Esophagus squamous epithelium (tissue), 4 donors: ENCODE measurements at regions not wholly inside any gene's neighbourhood (a gene's known extent, or its start where the extent isn't known, plus 50 kb on each side); places are given as distances from the start of the nearest gene placed in this dataset.

Experiments
- POLR2A ChIP-seq, 4 donors: fragments of 450-650 bp; IDR thresholded peaks; one replicate each; pipeline ENCODE4 v1.6.1; 2017; ENCODE audit warnings: antibody characterized with exemption in 4 of 4, mild to moderate bottlenecking in 4 of 4, moderate library complexity in 3 of 4
- TF ChIP-seq, protein P1 (sequence below), 6 experiments: fragments of 450-650 bp in 4 of 6; fragments of 200-600 bp in 2 of 6; sonication (generic) in 2 of 6; IDR thresholded peaks; one replicate each; pipeline ENCODE4 v1.5.1; 2016 to 2019; ENCODE audit warnings: antibody characterized with exemption in 6 of 6, mild to moderate bottlenecking in 4 of 6, moderate library complexity in 4 of 6

- TF ChIP-seq, protein P1, sequence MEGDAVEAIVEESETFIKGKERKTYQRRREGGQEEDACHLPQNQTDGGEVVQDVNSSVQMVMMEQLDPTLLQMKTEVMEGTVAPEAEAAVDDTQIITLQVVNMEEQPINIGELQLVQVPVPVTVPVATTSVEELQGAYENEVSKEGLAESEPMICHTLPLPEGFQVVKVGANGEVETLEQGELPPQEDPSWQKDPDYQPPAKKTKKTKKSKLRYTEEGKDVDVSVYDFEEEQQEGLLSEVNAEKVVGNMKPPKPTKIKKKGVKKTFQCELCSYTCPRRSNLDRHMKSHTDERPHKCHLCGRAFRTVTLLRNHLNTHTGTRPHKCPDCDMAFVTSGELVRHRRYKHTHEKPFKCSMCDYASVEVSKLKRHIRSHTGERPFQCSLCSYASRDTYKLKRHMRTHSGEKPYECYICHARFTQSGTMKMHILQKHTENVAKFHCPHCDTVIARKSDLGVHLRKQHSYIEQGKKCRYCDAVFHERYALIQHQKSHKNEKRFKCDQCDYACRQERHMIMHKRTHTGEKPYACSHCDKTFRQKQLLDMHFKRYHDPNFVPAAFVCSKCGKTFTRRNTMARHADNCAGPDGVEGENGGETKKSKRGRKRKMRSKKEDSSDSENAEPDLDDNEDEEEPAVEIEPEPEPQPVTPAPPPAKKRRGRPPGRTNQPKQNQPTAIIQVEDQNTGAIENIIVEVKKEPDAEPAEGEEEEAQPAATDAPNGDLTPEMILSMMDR (IDR thresholded peaks at IDR 0.05), result no peak
- no peak for TF ChIP-seq POLR2A (IDR thresholded peaks at IDR 0.05)
These were observed 128.3 kb upstream of the PDE10A start for GRCh38 chr6:165791306-165791705.
